IMR-90 (cell line): ENCODE measurements at regions not wholly inside any gene's neighbourhood (a gene's known extent, or its start where the extent isn't known, plus 50 kb on each side); places are given as distances from the start of the nearest gene placed in this dataset.

Experiments used
- ATAC-seq: fragments of 200-7000 bp; cut with Tn5 transposase; 2 replicates; pipeline ENCODE4 v1.9.1; 2020; ENCODE audit warnings: low read depth, mild to moderate bottlenecking, moderate library complexity
- BruUV-seq: library from RNA; stranded (reverse); fragments of 400-500 nt; replicated peaks from 2 replicates; lab custom pipeline; 2021; lab: Mats Ljungman, UMichigan
- CTCF ChIA-PET: fragments of 300-600 bp; formaldehyde crosslinking; extraction: SDS; loops from one replicate; lab custom pipeline; 2021; ENCODE audit warnings: antibody characterized with exemption; lab: Yijun Ruan, JAX
- POLR2A ChIA-PET: fragments of 300-600 bp; sonication (Branson Sonifier 250); formaldehyde crosslinking; loops from one replicate; lab custom pipeline; 2022; ENCODE audit warnings: antibody characterized with exemption; ENCODE audit not compliant: unreplicated experiment; lab: Charles Lee
- DNase-seq: peaks from one replicate; pipeline ENCODE4 v3.0.0; 2013
- H2AFZ ChIP-seq: replicated peaks from 2 replicates; pipeline ENCODE3; 2013; ENCODE audit warnings: low read length, mild to moderate bottlenecking; ENCODE audit not compliant: poor library complexity
- H2AK5ac ChIP-seq: 2 replicates; pipeline ENCODE4 v1.6.1; 2013; ENCODE audit warnings: low read depth, low read length, inconsistent platforms
- H2AK9ac ChIP-seq: replicated peaks from 2 replicates; pipeline ENCODE3; 2013; ENCODE audit warnings: mild to moderate bottlenecking, low read depth, low read length, moderate library complexity; ENCODE audit not compliant: poor library complexity
- H2BK120ac ChIP-seq: 2 replicates; pipeline ENCODE4 v1.6.1; 2013; ENCODE audit warnings: low read depth, low read length, inconsistent platforms
- H2BK15ac ChIP-seq: 3 replicates; pipeline ENCODE4 v1.6.1; 2013; ENCODE audit warnings: low read depth, low read length, inconsistent platforms
- H2BK20ac ChIP-seq: 2 replicates; pipeline ENCODE4 v1.6.1; 2013; ENCODE audit warnings: low read depth, mild to moderate bottlenecking, inconsistent platforms, low read length, moderate library complexity
- H2BK5ac ChIP-seq: 2 replicates; pipeline ENCODE4 v1.6.1; 2013; ENCODE audit warnings: mild to moderate bottlenecking, low read depth, low read length, inconsistent platforms; ENCODE audit not compliant: poor library complexity, severe bottlenecking
- H3K14ac ChIP-seq: replicated peaks from 2 replicates; pipeline ENCODE4 v1.6.1; 2013; ENCODE audit warnings: low read depth, low read length, inconsistent platforms
- H3K18ac ChIP-seq: 2 replicates; pipeline ENCODE4 v1.6.1; 2013; ENCODE audit warnings: low read depth, low read length, control low read depth
- H3K23ac ChIP-seq: 2 replicates; pipeline ENCODE4 v1.6.1; 2013; ENCODE audit warnings: low read depth, low read length, inconsistent platforms
- H3K27ac ChIP-seq: 2 replicates; pipeline ENCODE4 v1.5.1; 2013; ENCODE audit warnings: mild to moderate bottlenecking, control low read depth, low read length; ENCODE audit not compliant: insufficient read depth
- H3K27me3 ChIP-seq: 2 replicates; pipeline ENCODE4 v1.6.1; 2013; ENCODE audit warnings: low read length; ENCODE audit not compliant: control insufficient read depth, insufficient read depth
- H3K36me3 ChIP-seq: 2 replicates; pipeline ENCODE4 v1.6.1; 2013; ENCODE audit warnings: low read length, mixed read lengths; ENCODE audit not compliant: control insufficient read depth, insufficient read depth
- H3K4ac ChIP-seq: 2 replicates; pipeline ENCODE4 v1.6.1; 2013; ENCODE audit warnings: low read depth, low read length, inconsistent platforms
- H3K4me1 ChIP-seq: 2 replicates; pipeline ENCODE4 v1.6.1; 2013; ENCODE audit warnings: low read length, mixed read lengths; ENCODE audit not compliant: control insufficient read depth, insufficient read depth
- H3K4me2 ChIP-seq: 2 replicates; pipeline ENCODE4 v1.6.1; 2013; ENCODE audit warnings: low read depth, mild to moderate bottlenecking, control low read depth, low read length, moderate library complexity
- H3K4me3 ChIP-seq: 2 replicates; pipeline ENCODE4 v1.5.1; 2013; ENCODE audit warnings: low read depth, mild to moderate bottlenecking, control low read depth, low read length, moderate library complexity; ENCODE audit not compliant: insufficient read depth
- H3K56ac ChIP-seq: 2 replicates; pipeline ENCODE4 v1.6.1; 2013; ENCODE audit warnings: low read length, inconsistent platforms; ENCODE audit not compliant: insufficient read depth; ENCODE audit errors: extremely low read depth
- H3K79me1 ChIP-seq, 2 experiments: 2 replicates each; pipeline ENCODE4 v1.6.1; 2013; ENCODE audit warnings: low read length in 2 of 2, inconsistent platforms in 1 of 2, low read depth in 1 of 2
- H3K9ac ChIP-seq: 2 replicates; pipeline ENCODE4 v1.6.1; 2013; ENCODE audit warnings: low read depth, low read length, control low read depth
- H3K9me1 ChIP-seq: 2 replicates; pipeline ENCODE4 v1.6.1; 2013; ENCODE audit warnings: low read length, inconsistent platforms; ENCODE audit not compliant: insufficient read depth
- H3K9me3 ChIP-seq: 2 replicates; pipeline ENCODE4 v1.6.1; 2013; ENCODE audit warnings: low read length; ENCODE audit not compliant: control insufficient read depth, insufficient read depth
- H4K20me1 ChIP-seq: 2 replicates; pipeline ENCODE4 v1.6.1; 2013; ENCODE audit warnings: low read length, inconsistent platforms; ENCODE audit not compliant: insufficient read depth
- H4K5ac ChIP-seq: 2 replicates; pipeline ENCODE4 v1.6.1; 2013; ENCODE audit warnings: mild to moderate bottlenecking, low read depth, low read length, control low read depth
- H4K8ac ChIP-seq, 2 experiments: 2 replicates each; pipeline ENCODE4 v1.6.1; 2013; ENCODE audit warnings: low read depth in 2 of 2, low read length in 2 of 2, control low read depth in 1 of 2, inconsistent platforms in 1 of 2
- H4K91ac ChIP-seq: 2 replicates; pipeline ENCODE4 v1.6.1; 2013; ENCODE audit warnings: low read depth, low read length, inconsistent platforms; ENCODE audit not compliant: insufficient read depth
- MXI1 ChIP-seq: IDR thresholded peaks from 2 replicates; pipeline ENCODE4 v1.6.1; 2012; ENCODE audit warnings: low read depth, mild to moderate bottlenecking, low read length, moderate library complexity, borderline replicate concordance
- NFE2L2 ChIP-seq: fragments of 150-350 bp; IDR thresholded peaks from 2 replicates; pipeline ENCODE4 v1.6.1; 2016; ENCODE audit warnings: low read depth, mild to moderate bottlenecking, low read length
- POLR2A ChIP-seq: IDR thresholded peaks from 2 replicates; pipeline ENCODE4 v1.6.1; 2012; ENCODE audit warnings: mild to moderate bottlenecking, low read depth, low read length
- RCOR1 ChIP-seq: IDR thresholded peaks from 2 replicates; pipeline ENCODE4 v1.6.1; 2012; ENCODE audit warnings: mild to moderate bottlenecking, low read length, improper control_type of control experiment; ENCODE audit not compliant: insufficient replicate concordance
- RFX5 ChIP-seq: IDR thresholded peaks from 2 replicates; pipeline ENCODE4 v1.8.0; 2012; ENCODE audit warnings: low read depth, mild to moderate bottlenecking, low read length, moderate library complexity
- WGBS, 2 experiments: methylation state at CpG; one replicate each; pipeline versions ENCODE4 v1.1.5 to v1.1.7; 2013; ENCODE audit warnings: missing lambda C conversion rate in 2 of 2; ENCODE audit not compliant: insufficient read length in 1 of 2; ENCODE audit errors: extremely low coverage in 2 of 2; 5-methylcytosine and 5-hydroxymethylcytosine counted together
- dilution Hi-C: fragments of 300-500 bp; cut with HindIII; formaldehyde crosslinking; loops from one replicate; pipeline ENCODE4 v1.14.3; 2018; ENCODE audit warnings: low sequenced_read_pairs; ENCODE audit not compliant: unreplicated experiment
- in situ Hi-C: fragments of 300-500 bp; cut with MboI; formaldehyde crosslinking; loops from 3 replicates; pipeline ENCODE4 v1.14.3; 2019; ENCODE audit warnings: low sequenced_read_pairs, inconsistent platforms, mixed read lengths
- intact Hi-C: fragments of 100-400 bp; cut with micrococcal nuclease; formaldehyde crosslinking; loops from 2 replicates; pipeline ENCODE4 v1.10.0; 2022
- TF ChIP-seq, protein P1 (sequence below): fragments of 150-350 bp; IDR thresholded peaks from 2 replicates; pipeline ENCODE4 v1.6.1; 2016; ENCODE audit warnings: low read depth, mild to moderate bottlenecking, low read length, moderate library complexity, borderline replicate concordance

DNA sequence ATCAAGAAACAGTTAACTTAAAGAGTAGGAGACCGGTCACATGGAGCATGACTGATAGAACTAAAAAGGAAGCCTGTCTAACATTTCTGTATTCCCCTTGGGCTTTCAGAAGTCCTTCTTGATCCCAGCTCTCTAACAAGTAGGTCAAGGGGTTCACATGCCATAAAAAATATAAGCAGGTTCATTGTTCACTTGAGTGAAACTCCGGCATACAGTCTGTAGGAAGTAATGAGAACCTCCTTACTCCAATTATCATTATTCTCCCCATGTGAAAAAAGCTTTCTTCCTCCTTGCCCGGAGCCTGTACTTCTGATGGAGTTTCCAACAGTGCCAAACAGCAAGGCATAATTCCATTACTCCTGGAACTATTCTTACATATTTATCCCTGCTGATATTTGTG lies 242.8 kb upstream of the CNTN4 start:
- H3K36me3 ChIP-seq = no peaks in the 10 kb centered on the region
- ATAC-seq (no peak), DNase-seq (no peak)
- no peaks in the 10 kb centered on the region for H3K79me1 ChIP-seq
- H3K9me3 ChIP-seq = no peaks in the 10 kb centered on the region
- no peak overlapping the region for H3K4me2 ChIP-seq
- H3K18ac ChIP-seq = no peak overlapping the region
- no peaks in the 10 kb centered on the region for H3K27me3 ChIP-seq
- H2BK20ac ChIP-seq = no peak overlapping the region
- no peak overlapping the region for H2AFZ ChIP-seq
- no TSS peak for BruUV-seq
- H2BK120ac ChIP-seq = no peak overlapping the region
- no peak overlapping the region for H3K56ac ChIP-seq
- no peak overlapping the region for H3K4ac ChIP-seq
- H4K91ac ChIP-seq = no peak overlapping the region
- H3K4me1 ChIP-seq = no peaks in the 10 kb centered on the region
- H2BK15ac ChIP-seq = no peak overlapping the region
- no peaks in the 10 kb centered on the region for H3K9me1 ChIP-seq
- dilution Hi-C loops (no loop called here), in situ Hi-C loops (no loop called here), intact Hi-C loops (no loop called here)
- TF ChIP-seq RFX5 (no peak), MXI1 (no peak), POLR2A (no peak), NFE2L2 (no peak), RCOR1 (no peak)
- TF ChIP-seq, protein P1, sequence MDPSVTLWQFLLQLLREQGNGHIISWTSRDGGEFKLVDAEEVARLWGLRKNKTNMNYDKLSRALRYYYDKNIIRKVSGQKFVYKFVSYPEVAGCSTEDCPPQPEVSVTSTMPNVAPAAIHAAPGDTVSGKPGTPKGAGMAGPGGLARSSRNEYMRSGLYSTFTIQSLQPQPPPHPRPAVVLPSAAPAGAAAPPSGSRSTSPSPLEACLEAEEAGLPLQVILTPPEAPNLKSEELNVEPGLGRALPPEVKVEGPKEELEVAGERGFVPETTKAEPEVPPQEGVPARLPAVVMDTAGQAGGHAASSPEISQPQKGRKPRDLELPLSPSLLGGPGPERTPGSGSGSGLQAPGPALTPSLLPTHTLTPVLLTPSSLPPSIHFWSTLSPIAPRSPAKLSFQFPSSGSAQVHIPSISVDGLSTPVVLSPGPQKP = no peak
- no peak overlapping the region for H3K4me3 ChIP-seq
- H4K5ac ChIP-seq = no peak overlapping the region
- H2BK5ac ChIP-seq = no peak overlapping the region
- no peak overlapping the region for H2AK5ac ChIP-seq
- no peak overlapping the region for H3K9ac ChIP-seq
- no CpG with 5 or more reads among the region's 3 CpGs for WGBS, 2 experiments
- no peak overlapping the region for H4K8ac ChIP-seq
- H3K23ac ChIP-seq = no peak overlapping the region
- H2AK9ac ChIP-seq = no peak overlapping the region
- CTCF ChIA-PET = no interaction called here
- POLR2A ChIA-PET = no interaction called here
- no peak overlapping the region for H3K14ac ChIP-seq
- H4K20me1 ChIP-seq = no peaks in the 10 kb centered on the region
- no peak overlapping the region for H3K27ac ChIP-seq
